GM21825 (cell line): ENCODE measurements at regions not wholly inside any gene's neighbourhood (a gene's known extent, or its start where the extent isn't known, plus 50 kb on each side); places are given as distances from the start of the nearest gene placed in this dataset.

Experiments
- ATAC-seq: cut with Tn5 transposase; IDR thresholded peaks from one replicate; pipeline ENCODE4 v1.9.1; 2021; ENCODE audit warnings: mild to moderate bottlenecking, moderate library complexity; ENCODE audit not compliant: unreplicated experiment

DNA sequence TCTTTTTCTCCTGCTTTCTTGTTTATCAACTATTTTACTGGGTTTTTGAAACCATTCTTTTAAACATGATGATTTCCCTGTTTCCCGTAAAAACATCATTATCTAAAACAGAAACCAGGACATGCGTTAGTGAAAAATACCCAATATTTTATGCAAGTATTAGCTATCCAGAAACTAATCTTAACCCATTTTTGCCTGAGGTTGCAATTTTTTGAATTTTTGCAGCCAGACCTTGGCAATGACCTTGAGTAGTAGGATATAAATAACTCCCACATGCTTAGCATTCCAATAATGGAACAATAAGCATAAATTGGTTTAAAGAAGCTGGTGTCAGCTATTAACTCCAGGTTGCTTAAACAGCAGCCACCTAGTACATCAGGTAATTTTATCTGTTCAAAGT lies 308.9 kb upstream of the ANO3 start:
- ATAC-seq: no peak

DNA sequence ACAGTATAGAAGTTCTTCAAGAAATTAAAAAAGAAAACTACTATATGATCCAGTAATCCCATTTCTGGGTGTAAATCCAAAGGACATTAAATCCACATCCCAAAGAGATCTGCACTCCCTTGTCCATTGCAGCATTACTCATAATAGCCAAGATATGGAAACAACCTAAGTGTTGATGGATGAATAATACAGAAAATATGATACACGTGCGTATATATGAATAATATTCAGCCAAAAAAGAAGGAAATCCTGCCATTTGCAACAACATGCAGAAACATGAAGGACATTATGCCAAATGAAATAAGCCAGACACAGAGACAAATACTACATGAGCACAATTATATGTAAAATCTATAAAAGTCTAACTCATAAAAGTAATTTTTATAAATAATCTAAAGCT lies 306.3 kb upstream of the ANO3 start:
- no peak for ATAC-seq

DNA sequence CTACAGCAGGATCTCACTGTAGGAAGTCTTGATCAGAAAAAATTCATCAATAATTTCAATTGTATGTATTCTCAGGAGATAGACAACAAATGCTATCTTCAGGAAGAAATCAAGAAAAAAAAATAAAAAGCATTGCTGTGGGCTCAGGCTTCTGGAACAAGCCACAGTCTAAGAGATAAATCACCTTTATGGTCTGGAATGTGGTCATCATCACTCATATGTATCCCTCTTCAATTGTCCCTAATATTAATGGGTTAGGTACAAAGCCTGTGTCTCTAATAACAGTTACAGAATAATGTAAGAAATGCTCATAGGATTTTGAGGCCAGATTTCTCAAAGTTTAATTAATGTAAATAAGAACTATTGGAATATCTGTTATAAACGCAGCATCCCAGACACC lies 305.9 kb upstream of the ANO3 start:
- ATAC-seq: no peak

DNA sequence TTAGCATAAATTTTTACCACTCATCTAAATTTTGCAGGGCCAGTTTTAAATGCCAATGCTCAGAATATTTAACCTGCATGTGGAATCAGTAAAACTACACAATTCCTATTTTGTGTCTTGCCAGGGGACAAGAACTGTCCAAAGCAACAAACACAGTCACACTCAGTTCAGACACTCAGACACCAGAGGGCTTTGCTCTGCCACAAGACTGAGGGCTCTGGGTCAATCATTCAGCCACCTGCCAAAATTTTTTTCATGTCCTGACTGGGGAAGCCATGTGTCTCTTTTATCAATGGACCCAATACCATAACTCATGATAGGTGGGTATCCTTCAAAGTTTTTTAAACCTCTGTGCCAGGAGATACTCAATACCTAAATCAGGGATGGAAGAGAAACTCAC lies 304.0 kb upstream of the ANO3 start:
- ATAC-seq: peak; percentile 56

DNA sequence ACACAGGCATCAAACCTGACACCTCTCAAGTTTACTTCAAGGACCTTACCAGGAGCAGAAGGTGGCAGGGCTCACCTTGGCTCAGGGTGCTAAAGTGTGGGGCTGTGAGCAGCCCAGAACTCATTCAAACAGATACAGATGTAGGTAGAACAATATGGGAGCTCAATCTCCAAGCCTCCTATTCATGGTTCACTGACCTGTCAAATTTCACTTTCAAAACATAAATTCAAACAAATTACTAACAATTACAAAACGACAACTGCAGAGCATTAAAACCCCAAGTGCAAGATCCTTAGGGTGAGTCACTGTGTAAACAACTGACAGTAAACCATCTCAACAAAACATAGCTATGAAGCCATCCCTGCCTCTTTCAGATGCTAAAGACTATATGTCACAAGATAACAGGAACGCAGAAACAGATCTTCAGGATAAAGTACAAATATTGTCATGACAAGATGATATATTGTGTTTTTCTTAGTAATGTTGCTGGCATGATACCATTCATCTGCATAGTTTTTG lies 303.5 kb upstream of the ANO3 start:
- peak; percentile 52 for ATAC-seq

DNA sequence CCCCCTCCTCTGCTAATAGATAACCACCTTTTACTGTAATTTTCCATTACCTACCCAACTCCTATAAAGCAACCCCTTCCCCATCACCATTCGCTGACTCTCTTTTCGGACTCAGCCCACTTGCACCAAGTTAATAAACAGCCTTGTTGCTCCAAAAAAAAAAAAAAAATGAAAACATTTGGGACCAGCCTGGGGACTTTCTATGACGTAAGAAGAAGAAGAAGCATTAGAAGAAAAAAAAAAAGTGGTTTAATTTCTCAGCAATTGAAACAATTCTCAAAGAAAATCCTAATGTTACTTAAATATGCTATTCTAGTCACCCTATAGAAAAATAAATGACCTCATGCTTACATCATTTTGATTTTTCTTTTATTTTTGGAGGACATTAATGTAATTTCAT lies 301.5 kb upstream of the ANO3 start:
- ATAC-seq: no peak

DNA sequence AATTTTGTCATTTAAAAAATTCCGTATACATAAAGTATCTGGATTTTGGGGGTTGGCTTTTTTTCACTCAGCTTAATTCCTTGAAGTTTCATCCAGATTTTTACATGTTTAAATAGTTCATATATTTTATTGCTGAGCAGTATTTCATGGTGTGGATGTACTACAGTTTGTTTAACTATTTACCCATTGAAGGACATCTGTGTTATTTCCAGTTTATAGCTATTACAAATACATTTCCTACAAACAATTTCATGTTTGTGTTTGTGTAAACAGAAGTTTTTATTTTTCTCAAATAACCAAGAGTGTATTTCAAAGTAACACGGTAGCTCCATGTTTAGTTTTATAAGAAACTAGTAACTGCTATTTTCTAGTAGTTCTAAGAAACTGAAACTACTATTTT lies 299.7 kb upstream of the ANO3 start:
- ATAC-seq: no peak

DNA sequence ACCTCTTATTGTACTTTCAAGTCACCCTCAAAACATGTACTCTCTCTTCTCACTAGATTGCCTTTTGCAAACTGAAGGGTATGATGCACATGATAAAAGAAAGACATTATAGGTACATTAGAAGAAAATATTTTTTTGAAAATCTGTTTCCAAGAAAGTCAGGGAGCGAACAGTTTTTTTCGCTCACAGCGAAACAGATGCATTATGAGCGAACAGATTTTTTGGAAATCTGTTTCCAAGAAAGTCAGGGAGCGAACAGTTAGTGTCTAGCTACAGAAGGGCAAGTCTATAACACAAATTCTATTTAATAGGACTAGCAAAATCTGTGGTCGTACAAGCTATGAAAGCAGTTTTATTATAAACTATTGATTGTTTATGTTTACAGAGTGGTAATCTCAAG lies 296.2 kb upstream of the ANO3 start:
- no peak for ATAC-seq

DNA sequence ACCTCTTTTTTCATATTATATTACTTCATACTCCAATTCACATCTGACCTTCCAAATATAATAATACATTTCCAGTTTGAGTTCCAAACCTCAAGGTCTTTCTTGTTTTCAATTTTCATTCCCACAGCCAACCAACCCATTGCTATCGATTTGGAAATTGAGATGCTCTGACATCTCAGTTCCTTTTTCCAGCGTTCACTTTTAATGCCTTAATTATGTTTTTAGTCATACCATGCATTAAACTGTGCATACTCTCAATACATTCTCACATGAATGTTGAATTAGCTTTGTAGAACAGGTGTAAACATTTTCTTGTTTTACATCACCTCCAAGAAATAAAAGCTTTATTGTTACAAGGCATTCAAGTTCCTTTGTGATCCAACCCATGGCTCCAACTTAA lies 294.2 kb upstream of the ANO3 start:
- no peak for ATAC-seq

DNA sequence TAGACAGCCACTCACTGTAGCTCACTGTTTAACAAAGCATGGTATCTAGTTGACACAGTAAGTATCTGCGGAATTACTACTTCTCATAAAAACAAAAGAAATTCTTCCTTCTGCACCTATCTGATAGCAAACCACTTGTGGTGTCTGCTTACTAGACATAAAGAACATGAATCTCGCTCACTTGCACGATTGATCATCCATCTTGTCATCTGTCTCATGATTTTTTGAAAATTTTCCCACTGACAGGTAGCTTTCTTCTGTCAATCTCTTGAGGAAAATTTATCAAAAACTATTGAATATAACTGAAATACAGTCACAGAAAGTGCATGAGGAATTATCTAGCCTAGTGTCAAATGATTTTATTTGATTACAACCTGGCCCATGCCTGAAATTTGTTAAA lies 291.6 kb upstream of the ANO3 start:
- no peak for ATAC-seq

DNA sequence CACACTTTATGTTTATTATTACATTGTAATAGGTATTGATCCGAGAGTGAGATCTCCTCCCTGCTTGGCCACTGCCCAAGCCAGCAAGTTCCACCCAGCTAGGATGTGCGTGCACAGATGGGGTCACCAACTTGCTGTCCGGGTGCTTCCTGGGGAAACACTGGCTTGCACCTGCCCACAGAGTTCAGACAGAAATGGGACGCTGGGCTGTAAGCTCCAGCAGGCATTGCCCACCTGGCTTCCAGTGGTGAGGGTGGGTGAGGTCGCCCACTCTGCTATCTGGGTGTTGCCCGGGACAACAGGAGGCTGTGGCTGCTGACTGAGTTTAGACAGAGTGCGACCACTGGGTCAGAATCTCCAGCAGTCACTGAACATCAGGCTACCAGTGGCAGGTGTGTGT lies 289.8 kb upstream of the ANO3 start:
- ATAC-seq: no peak

DNA sequence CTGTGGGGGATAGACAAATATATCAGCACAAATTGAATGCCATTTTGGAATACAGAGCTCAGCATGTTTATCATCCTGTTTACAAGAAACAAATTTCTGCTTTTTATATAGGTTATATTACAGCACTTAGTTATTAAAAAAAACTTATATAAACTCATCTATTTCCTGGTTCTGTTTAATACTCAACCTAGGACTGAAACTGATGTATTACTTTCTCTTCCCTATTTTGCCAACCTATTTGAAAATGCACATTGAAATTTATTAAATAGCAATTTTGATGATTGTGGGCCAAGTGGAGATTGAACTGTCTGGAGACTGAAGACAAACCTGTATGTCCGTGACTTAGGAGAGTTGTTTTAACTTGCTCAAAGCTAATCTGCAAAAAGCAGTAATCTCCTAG lies 288.3 kb upstream of the ANO3 start:
- ATAC-seq: no peak

DNA sequence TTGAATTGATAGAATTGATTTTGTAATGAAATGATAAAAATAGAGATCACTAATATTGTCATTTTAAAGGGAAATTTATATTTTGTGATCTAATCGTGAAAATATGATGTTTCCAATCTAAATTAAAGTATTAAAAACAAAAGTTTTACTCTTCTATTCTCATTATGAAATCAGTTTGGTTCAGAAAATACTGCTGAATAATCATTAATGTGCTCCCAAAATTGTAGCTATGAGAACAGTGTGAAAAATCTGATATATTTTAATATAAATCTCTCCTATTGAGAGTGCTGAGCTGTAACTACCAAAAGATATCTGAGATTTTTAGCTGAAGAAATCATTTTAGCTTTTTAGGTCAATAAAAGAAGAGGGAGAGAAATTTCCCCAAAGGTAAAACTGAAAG lies 287.5 kb upstream of the ANO3 start:
- ATAC-seq: no peak

DNA sequence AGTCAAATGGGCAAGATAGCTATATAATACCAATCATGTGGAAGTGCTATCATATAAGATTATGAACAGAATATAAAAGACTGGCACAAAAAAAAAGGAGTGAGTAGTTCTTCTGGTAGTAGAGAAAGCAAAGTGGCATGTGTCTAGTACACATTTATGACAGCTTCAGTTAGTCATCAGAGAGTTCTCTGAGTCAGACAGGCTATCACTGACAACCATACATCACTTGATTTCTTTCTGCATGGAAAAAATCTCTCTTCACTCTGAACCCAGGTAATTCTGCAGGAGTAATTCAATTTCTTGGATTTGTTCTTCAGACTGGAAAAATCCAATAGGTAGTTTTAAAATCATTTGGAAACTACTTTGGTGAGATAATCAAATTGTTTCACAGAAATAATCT lies 286.8 kb upstream of the ANO3 start:
- ATAC-seq: no peak

DNA sequence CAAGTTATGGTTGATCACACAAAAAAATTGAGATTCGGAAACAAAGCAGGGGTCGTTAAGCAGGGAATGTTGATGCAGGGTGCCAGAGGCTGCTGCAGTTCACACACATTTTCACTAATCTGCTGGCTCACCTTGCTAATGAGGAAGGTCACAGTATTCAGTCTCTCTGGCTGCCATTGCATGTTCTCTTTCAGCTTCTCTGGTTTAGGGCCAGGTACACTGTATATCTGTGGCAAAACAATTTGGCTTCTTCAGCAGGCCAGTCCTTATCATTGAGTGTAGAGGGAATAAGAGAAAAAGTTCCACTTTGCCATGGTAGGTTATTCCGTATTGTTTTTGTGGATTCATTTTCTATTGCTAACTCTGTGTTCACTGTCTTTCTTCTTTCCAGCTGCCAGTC lies 283.7 kb upstream of the ANO3 start:
- no peak for ATAC-seq

DNA sequence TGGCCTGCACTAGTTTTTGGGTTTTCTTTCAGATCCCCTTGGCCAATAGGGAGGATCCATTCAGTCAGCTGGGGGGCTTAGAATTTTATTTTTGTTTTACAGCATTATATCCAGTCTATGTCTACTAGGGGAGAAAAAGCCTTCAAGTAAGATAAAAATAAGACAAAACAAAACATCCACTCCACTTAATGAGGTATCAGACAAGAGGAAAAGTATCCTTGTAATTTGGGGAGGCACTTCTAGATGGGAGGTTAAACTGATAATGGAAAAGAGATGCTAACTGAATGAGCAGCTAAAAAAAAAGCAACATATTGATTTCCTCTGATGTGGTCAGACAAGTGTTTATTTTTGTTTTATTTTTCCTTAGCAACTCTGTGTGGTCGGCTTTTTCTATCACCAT lies 278.0 kb upstream of the ANO3 start:
- no peak for ATAC-seq

DNA sequence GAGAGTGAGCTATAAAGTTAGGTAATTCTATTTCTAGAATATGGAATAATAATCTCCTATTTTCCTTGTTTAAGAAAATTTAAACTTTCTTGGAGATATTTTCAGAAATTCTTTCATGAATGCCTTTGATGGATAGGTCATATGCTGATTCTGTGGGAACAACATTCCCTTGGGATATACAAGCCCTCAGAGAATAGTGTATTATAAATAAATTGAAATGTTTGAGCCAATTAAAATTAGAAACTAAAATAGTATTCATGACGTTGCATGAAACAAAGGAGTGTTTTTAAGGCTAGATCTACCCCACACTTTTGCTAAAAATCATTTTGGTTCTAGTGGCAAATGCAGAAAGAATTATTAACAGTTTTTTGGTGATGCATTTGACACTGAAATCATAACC lies 269.3 kb upstream of the ANO3 start:
- ATAC-seq: no peak

DNA sequence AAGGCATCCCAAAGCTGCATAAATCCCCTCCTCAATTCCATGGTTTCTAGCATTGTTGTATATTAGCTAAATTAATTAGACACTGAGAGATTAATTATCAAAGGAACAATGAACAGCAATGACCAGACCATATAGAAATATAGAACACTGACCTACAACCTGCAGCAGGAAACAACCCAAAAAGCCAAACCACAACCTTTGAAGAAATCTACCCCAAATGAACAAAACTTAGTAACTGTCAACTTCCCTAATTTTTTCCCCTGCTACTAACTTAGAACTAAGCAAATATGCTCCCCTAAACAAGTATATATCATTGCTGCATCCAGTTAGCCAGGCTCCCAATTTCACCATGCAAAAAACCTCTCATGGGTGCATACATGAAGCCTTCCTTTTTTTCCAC lies 268.0 kb upstream of the ANO3 start:
- ATAC-seq: no peak

DNA sequence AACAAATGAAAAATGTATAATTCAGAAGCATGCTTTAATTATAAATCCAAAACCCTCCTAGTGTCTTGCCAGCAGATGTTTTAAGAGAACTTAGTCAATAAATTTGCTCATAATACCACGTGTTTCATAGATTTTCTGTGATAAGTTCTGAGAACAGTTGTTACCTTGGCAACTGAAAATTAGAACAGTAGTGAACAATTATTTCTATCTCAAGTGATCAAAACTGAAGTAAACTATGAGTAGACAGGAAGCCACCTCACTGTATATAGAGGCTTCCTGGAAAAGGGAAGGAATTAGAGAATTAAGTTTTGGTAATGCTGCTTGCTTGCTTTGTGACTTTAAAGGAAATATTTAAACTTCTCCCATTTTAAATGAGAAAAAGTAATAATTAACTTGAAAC lies 266.0 kb upstream of the ANO3 start:
- ATAC-seq: no peak

DNA sequence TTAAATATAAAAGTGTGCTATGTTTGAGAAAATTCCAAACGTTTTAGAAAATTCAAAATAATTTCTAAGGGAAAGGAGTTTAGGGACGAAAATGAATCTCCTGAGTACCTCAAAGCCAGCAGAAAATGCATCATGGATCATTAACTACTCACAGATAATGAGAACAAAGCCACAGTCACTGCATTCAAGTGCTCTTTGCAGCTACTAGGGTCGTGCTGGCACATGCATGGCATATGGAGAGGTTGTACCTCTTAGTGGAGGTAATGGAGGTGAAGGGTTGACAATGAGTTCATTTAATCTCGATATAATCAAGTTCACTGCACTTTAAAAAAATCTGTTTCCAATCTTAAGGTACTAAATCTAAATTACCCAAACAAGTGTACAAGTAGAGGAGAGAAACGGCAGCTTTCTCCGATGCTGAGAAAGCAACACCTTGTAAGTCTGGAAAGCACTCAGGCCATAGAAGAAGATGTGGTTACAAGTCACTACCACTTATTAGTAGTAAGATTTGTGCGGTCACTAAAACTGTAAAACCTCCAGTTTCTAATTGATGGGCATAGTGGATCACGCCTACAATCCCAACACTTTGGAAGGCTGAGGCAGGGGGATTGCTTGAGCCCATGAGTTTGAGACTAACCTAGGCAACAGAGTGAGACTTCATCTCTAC lies 261.1 kb upstream of the ANO3 start:
- no peak for ATAC-seq

DNA sequence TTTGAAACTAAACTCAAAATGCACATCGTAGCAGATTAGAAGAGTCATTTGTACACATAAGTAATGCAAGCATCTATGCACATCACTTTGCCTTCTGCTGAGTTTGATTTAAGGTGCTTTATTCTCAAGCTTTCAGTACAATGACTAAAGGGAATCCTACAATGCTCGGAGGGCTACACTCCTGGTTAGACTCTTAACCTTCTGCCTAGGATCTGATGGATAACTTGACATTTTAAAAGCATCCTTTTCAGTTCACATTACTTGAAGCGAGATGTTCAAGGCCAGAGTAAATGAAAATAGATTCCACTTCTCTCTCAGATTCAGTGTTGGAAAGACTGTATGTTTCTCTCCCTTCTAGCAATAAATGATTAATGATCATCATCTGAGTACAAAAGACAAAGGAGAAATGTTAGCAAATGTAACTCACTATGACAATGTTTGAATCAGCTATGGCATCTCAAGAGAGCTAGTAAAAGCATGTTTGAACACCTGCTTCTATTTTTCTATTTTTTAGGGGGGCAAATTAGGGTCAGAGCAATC lies 259.2 kb upstream of the ANO3 start:
- no peak for ATAC-seq

DNA sequence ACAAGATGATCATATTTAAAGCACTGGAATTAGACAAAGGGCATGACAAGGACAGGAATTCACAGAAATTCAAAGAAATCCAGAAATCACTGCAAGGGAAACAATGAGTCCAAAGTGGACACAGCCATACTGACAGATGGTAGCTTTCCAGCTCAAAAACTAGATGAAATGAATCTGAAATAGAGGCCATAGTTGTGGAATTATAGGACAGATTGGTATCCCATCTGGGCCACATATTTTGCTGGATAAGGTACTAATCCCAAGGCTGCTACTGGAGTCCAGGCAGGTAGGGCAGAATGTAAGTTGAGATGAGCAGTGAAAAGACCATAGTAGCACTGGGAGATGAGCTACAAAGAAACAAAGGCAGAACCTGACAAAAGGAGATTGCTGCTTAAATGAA lies 258.3 kb upstream of the ANO3 start:
- ATAC-seq: no peak
